HG03378 (cell line): ENCODE measurements at regions not wholly inside any gene's neighbourhood (a gene's known extent, or its start where the extent isn't known, plus 50 kb on each side); places are given as distances from the start of the nearest gene placed in this dataset.
"Not testable (repeated sequence)": the region's sequence is repeated elsewhere in the genome, so short reads cannot be mapped to it uniquely, and the experiment has no call there.

Source experiments
- ATAC-seq: cut with Tn5 transposase; IDR thresholded peaks from one replicate; pipeline ENCODE4 v1.9.1; 2021; ENCODE audit warnings: mild to moderate bottlenecking, moderate library complexity; ENCODE audit not compliant: unreplicated experiment

DNA sequence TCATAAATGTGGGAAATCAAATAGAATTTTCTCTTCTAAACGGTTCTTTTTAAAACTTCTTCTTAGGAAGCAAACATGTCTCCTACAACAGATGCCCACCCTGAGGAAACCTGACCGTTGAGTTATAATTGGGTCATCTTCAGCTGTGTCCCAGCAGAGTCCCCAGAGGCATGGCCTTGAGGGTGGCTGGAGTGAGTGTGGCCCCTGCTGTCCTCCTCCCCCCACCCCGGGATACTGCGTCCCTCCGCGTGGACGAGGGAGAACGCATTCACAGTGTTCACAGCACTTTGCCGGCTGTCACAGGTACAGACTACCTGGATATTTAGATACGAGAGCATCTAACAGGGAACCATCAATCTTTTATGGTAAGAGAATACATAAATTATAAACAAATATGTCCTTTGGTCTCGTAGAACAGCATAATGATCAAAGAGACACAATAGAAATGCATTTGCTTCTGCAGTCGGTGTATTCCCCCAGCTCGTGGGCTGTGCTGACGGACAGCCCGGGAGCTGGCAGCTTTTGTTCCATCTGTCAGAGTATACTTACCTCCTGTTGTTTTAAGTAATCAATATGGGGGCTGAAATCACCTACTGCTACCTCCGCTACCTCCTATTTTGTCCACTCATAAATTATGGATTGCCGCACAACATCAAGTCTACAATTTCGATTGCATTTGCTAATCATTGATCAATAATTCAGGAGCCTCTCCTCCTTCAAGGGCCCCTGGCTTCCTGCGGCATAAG is 214.7 kb downstream of the IRX2 start:
- no peak for ATAC-seq

GRCh38 chr5:2534970-2535369 is 216.5 kb downstream of the IRX2 start:
- ATAC-seq: no peak

- no peak for ATAC-seq
These were observed 217.2 kb downstream of the IRX2 start for GRCh38 chr5:2534251-2534650.

DNA sequence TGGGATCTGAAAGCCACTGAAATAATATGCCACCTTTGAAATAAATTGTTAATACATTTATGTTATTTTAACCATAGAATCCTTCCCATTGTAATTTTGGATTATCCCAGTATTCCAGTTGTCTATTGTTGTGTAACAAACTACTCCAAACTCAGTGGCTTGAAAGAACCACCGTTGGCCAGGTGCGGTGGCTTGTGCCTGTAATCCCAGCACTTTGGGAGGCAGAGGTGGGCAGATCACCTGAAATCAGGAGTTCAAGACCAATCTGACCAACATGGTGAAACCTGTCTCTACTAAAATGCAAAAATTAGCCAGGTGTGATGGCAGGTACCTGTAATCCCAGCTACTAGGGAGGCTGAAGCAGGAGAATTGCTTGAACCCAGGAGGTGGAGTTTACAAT is 217.6 kb downstream of the IRX2 start:
- ATAC-seq: not testable (repeated sequence)

DNA sequence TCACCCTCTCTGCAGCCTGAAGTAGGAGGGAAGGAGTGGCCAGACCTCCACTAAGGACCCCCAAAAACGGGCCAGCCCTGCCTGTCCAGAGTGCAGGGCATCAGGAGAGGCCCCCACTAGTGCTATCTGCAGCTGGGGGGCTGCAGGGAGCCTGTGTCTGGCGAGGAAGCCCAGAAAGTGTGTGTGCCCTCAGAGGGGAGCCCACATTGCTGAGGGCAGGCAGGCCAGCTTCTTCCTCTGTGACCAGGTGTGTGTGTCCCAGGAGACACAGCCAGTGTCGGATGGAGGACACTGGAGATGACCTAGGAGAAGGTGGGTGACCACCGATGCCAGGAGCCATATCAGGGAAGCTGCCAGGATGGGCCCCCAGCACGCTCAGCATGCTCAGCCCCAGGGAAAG is 218.7 kb downstream of the IRX2 start:
- ATAC-seq: no peak

DNA sequence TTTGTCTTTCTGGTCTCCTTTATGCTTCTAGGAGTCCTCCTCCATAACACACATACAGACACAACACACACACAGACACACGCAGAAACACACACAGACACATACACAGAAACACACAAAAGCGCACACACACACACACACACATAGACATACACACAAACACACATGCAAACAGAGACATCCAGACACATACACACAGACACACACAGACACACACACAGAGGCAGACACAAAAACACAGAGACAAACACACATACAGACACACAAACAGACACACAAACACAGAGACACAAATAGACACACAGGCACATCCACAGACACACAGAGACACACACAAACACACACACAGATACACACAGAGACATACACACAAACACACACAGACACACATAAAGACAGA is 220.2 kb downstream of the IRX2 start:
- ATAC-seq: no peak

DNA sequence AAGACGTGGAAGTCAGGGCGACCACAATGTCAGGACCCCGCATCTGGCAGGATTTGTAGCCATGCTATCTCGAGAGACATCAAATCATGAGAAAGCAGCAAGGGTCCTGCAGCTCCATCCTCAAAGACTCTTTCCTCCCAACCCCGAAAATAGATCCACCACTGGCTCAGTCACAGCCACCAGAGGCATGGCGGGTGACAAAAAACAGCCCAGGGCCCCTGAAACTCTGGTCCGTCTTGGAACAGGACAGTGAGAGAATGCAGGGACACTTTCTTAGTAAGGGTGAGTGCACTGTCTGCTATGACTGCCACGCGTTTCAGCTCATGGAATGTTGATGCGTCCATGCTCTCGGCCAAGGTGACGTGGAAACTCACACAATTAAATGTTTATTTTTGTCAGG is 220.9 kb downstream of the IRX2 start:
- no peak for ATAC-seq

DNA sequence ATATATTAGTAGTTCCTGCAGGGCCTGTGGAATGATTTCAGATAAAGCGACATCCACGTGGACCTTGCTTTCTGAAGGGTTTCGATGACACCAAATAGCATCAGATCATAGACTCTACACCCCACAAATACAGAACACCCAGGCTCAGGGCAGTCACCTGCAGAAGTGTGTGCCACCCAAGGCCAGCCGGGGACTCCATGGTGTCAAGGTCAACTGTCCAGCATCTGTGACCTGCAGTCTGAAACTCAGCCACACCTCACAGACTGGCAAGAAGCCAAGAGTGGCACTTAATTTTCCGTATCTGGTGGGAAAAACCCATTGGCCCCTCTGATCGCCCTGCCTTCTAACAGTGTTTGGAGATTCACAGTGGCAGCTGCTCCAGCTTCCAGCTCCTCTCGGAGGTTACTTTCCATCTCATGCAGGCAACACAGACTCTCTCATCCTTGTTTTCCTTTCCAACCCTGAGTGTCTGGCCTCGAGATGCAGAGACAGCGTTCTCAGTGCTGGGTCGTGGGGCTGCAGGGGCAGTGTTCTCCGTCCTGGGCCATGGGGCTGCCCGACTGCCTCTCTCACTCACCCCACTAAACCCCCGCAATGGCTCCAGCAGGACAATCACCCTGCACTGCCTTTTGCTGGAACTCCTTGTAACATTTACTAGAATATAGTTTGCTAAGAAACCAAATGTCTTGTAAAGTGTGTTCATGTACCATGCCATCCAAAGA is 221.9 kb downstream of the IRX2 start:
- ATAC-seq: no peak

DNA sequence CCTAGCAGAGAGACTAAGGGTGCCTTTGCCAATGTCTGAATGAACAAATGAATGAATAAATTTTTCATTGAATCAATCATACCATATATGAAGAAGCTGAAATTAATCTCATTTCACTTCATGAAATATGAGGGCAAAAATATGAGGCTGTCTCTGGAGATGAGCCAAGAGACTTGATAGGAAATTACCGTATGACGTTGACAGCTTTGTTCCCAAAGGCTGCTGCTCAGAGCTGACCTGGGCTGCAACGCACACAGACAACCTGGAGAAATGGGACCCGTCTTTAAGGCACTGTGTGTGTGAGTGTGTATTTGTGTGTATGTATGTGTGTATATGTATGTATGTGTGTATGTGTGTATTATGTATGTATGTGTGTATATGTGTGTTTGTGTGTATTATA is 226.1 kb downstream of the IRX2 start:
- no peak for ATAC-seq

- ATAC-seq: no peak
These were observed 226.9 kb downstream of the IRX2 start for GRCh38 chr5:2524620-2525019.

DNA sequence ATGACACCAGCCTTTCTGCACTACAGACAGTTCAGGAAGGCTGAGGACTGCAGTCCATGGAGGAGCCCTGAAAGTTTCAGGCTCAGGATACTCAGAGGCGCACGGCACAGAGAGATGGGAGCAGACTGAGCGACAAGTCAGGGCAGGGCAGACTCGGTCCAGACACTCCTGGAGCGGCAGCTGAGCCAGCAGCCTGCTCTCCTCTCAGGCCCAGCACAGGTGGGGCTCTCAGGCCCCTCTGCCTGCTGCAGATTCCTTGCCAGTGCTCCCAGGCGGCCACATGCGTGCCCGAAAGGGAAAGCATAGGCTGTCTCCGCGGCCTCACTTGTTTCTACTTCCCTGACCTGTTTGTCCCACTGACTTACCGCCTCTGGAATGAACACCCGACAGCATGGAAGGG is 228.3 kb downstream of the IRX2 start:
- no peak for ATAC-seq

- ATAC-seq: no peak
These were observed 229.1 kb downstream of the IRX2 start for GRCh38 chr5:2522372-2522771.

- no peak for ATAC-seq
These were observed 232.3 kb downstream of the IRX2 start for GRCh38 chr5:2519153-2519552.

DNA sequence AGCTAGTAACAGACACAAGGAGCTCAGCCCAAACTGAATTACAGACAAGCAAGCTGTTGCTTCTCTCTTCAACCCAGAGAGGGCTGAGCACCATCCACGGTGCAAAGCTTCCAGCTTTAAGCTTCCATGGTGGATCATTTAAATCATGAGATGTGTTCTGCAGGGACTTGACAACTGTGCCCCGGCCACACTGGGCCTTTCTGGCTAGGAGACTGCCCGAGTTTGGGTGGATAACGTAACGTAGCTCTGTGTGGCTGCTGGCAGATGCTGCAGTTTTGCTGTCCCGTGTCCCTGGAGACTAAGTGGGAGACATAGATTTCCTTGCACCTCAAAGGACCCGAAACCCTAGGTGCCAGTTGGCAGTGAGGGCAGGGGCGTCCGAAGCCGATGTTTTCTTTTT is 234.0 kb downstream of the IRX2 start:
- no peak for ATAC-seq

DNA sequence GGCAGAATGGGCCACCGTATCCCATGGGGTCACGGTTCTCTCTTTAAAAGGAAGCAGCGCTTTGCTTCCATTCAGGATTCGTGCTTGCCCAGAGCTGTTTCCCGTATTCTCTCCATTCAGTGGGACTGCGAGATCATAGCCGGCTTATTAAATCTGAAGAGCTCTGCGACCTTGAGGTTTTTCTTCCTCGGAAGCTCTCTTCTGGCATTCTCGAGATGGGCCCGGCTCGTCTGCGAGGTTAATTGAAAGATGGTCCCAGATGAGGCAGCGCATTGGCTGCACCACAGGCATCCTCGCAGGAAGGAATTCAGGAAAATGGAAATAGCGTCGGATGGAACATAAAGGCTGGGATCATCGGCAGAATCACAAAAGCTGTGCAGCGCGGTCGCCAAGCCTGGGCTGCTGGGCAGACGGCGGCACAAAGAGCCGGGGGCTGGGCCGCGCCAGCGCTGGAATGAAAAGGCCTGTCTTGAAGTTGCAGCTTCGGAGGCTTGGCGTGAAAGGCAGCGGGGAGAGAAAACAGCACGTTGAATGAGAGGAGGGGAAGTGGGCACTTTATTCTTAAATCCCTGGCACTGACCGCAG is 236.2 kb downstream of the IRX2 start:
- ATAC-seq: no peak

GRCh38 chr5:2514484-2514883 is 237.0 kb downstream of the IRX2 start:
- ATAC-seq: no peak

DNA sequence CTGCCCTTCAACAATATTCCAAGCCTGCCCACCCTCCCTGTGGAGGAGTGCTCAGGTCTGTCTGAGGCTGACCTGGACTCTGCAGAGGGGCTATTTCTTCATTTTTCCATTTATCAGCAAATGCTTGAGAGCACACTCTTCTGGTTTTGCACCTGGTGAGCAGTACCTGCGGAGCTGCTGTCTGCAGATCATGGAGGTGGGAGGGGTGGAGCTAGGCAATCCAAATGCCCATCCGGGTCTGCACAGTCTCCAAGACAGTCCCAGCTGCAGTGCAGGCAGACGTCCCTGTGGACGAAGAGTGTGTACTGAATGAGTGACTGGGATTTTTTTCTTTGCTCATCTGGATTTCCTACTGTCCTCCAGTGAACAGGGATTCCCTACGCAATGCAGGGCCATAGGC is 239.8 kb downstream of the IRX2 start:
- no peak for ATAC-seq

- ATAC-seq: no peak
These were observed 240.4 kb downstream of the IRX2 start for GRCh38 chr5:2511126-2511525.

- no peak for ATAC-seq
These were observed 241.9 kb downstream of the IRX2 start for GRCh38 chr5:2509527-2509926.

GRCh38 chr5:2508514-2508913 is 243.0 kb downstream of the IRX2 start:
- no peak for ATAC-seq

DNA sequence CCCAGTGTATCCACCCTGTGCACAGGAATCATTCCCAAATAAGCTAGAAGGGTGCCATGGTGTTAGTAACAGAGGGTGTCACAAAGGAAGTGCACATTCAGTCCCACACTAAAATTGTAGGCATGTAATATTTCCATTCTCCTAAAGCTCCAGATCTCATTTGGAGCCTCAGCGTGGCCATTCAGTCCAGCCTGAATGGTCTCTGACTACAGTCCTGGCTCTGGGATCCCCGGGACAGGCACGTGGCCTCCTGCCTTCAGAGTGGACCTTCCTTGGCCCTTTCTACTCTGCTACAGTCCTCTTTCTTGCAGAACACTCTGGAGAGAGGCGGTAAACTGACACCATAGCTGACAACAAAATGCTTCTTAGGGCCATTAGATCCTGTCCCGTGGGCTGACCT is 243.9 kb downstream of the IRX2 start:
- ATAC-seq: no peak

DNA sequence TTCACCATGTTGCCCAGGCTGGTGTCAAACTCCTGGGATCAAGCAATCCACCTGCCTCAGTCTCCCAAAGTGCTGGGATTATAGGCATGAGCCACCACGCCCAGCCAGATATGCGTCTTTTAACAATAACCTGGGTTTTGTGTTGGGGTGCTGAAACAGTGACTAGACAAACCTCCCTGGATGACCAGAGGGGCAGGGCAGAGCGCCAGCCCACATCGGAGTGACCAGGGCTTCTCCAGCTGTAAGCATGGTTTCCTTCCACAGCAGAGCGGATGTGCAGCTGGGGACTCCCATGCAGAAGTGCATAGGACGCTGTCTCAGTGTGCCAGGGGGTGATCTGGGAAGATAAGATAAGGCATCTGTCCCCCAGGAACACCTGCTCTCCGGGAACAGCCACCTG is 244.9 kb downstream of the IRX2 start:
- no peak for ATAC-seq
